GM06990 (cell line): ENCODE measurements at regions not wholly inside any gene's neighbourhood (a gene's known extent, or its start where the extent isn't known, plus 50 kb on each side); places are given as distances from the start of the nearest gene placed in this dataset.

ENCODE experiments used
- DNase-seq: peaks from one replicate; pipeline ENCODE4 v3.0.0-alpha.2; 2011; ENCODE audit not compliant: insufficient read length; ENCODE audit errors: extremely low read depth
- H3K27me3 ChIP-seq: replicated peaks from 2 replicates; pipeline ENCODE4 v1.6.0; 2011; ENCODE audit warnings: low read length; ENCODE audit not compliant: control insufficient read depth, insufficient read depth
- H3K36me3 ChIP-seq: 2 replicates; pipeline ENCODE4 v1.5.1; 2011; ENCODE audit warnings: low read length; ENCODE audit not compliant: control insufficient read depth, insufficient read depth
- H3K4me3 ChIP-seq: replicated peaks from 2 replicates; pipeline ENCODE4 v1.5.1; 2011; ENCODE audit warnings: low read depth, mild to moderate bottlenecking, control low read depth, low read length
- CTCF ChIP-seq: IDR thresholded peaks from 2 replicates; pipeline ENCODE4 v1.5.1; 2011; ENCODE audit warnings: low read length, control low read depth, mild to moderate bottlenecking, inconsistent platforms; ENCODE audit not compliant: insufficient read depth, poor library complexity, severe bottlenecking

GRCh38 chr5:68830377-68830898, 263.4 kb upstream of the SLC30A5 start:
- H3K27me3 ChIP-seq: no peaks in the 10 kb centered on the region; the same call in 1 of the 2 replicates
- DNase-seq: no peak
- H3K4me3 ChIP-seq: no peak overlapping the region
- no peaks in the 10 kb centered on the region for H3K36me3 ChIP-seq
- TF ChIP-seq CTCF: no peak

- Histone ChIP-seq H3K36me3 (no peaks in the 10 kb centered on the region), H3K27me3 (no peaks in the 10 kb centered on the region; the same call in 1 of the 2 replicates), H3K4me3 (no peak overlapping the region)
- TF ChIP-seq CTCF: no peak
- no peak for DNase-seq
Observed at GRCh38 chr5:68834491-68834981, 259.3 kb upstream of the SLC30A5 start.

- DNase-seq: no peak
- TF ChIP-seq CTCF: no peak
- no peaks in the 10 kb centered on the region for H3K27me3 ChIP-seq
- H3K36me3 ChIP-seq: no peaks in the 10 kb centered on the region
- no peak overlapping the region for H3K4me3 ChIP-seq
Observed at GRCh38 chr5:68838157-68838718, 255.6 kb upstream of the SLC30A5 start.

GRCh38 chr5:68839019-68839552, 254.7 kb upstream of the SLC30A5 start:
- DNase-seq: no peak
- no peak overlapping the region for H3K4me3 ChIP-seq

GRCh38 chr5:68843624-68844364, 250.0 kb upstream of the SLC30A5 start:
- no peak overlapping the region for H3K4me3 ChIP-seq
- no peak for TF ChIP-seq CTCF
- DNase-seq: no peak
- no peaks in the 10 kb centered on the region for H3K27me3 ChIP-seq
- H3K36me3 ChIP-seq: no peaks in the 10 kb centered on the region

More at GRCh38 chr5:68839019-68839552, 254.7 kb upstream of the SLC30A5 start:
- Histone ChIP-seq H3K36me3 (no peaks in the 10 kb centered on the region), H3K27me3 (no peaks in the 10 kb centered on the region)
- no peak for TF ChIP-seq CTCF
